Body of pancreas (tissue), 4 donors: ENCODE measurements at regions not wholly inside any gene's neighbourhood (a gene's known extent, or its start where the extent isn't known, plus 50 kb on each side); places are given as distances from the start of the nearest gene placed in this dataset.

ENCODE experiments used
- ATAC-seq: fragments of 150-250 bp; one replicate; pipeline ENCODE4 v1.9.1; 2016
- DNase-seq, 4 donors: peaks; one replicate each; pipeline ENCODE4 v3.0.0-alpha.2; 2019
- H3K27ac ChIP-seq, 4 donors: fragments of 200-600 bp; sonication (generic); 1 replicate in 3 of 4; 2 replicates in 1 of 4; pipeline versions ENCODE4 v1.5.1 to v1.6.1; 2016 to 2019; ENCODE audit warnings: mild to moderate bottlenecking in 1 of 4, mixed read lengths in 1 of 4, moderate library complexity in 1 of 4
- H3K27me3 ChIP-seq, 2 donors: fragments of 200-600 bp; sonication (generic); one replicate each; pipeline ENCODE4 v1.6.0; 2016; ENCODE audit warnings: mild to moderate bottlenecking in 1 of 2
- H3K36me3 ChIP-seq, 2 donors: fragments of 200-600 bp; sonication (generic); replicated peaks in 1 of 2; 2 replicates each; pipeline ENCODE4 v1.5.1; 2016; ENCODE audit warnings: low read depth in 2 of 2; ENCODE audit not compliant: insufficient read depth in 1 of 2
- H3K4me1 ChIP-seq: fragments of 200-600 bp; sonication (generic); one replicate; pipeline ENCODE4 v1.6.0; 2016
- H3K4me3 ChIP-seq, 2 donors: fragments of 200-600 bp; sonication (generic); 1 replicate in 1 of 2; 2 replicates in 1 of 2; pipeline ENCODE4 v1.5.1; 2016 to 2019
- H3K9me3 ChIP-seq, 3 donors: fragments of 200-600 bp; sonication (generic); 1 replicate in 2 of 3; 2 replicates in 1 of 3; pipeline ENCODE4 v1.5.1; 2016
- POLR2A ChIP-seq, 3 donors: fragments of 450-650 bp; IDR thresholded peaks; one replicate each; pipeline ENCODE4 v1.6.1; 2016; ENCODE audit warnings: antibody characterized with exemption in 3 of 3, mild to moderate bottlenecking in 2 of 3
- WGBS, 2 donors: methylation state at CpG; one replicate each; pipeline ENCODE4 v1.1.5; 2017; 5-methylcytosine and 5-hydroxymethylcytosine counted together
- intact Hi-C: fragments of 100-400 bp; cut with DNase I; formaldehyde crosslinking; loops from one replicate; pipeline ENCODE4 v1.15.1; 2023
- TF ChIP-seq, protein P1 (sequence below), 7 experiments: fragments of 450-650 bp in 4 of 7; fragments of 200-600 bp in 3 of 7; sonication (generic) in 3 of 7; IDR thresholded peaks; one replicate each; pipeline ENCODE4 v1.5.1; 2016 to 2019; ENCODE audit warnings: antibody characterized with exemption in 7 of 7

DNA sequence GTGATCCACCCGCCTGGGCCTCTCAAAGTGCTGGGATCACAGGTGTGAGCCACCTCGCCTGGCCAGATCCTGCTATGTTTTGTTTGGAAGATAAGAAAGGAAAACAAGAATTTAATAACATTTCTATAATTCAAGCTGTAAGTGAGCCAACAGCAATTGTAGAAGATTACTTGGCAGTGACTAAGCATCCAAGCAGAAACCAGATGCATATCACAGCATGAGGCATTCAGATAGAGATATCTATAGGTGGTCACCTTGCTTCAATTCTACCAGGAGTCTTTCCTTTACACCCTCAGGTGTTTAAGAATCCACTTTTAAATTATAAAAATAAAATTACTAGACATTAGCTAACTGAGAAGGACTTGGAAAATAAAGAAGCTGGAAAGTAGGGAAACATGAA is 83.9 kb upstream of the ATF7IP start:
- no peak for ATAC-seq
- 78 to 100% methylated on average over 1 to 2 of the region's 2 CpGs for WGBS, 2 donors
- Histone ChIP-seq H3K27ac (no peak overlapping the region), H3K4me1 (no peaks in the 10 kb centered on the region), H3K4me3 (no peak overlapping the region), H3K27me3 (no peaks in the 10 kb centered on the region), H3K9me3 (no peaks in the 10 kb centered on the region), H3K36me3 (no peaks in the 10 kb centered on the region)
- TF ChIP-seq, protein P1, sequence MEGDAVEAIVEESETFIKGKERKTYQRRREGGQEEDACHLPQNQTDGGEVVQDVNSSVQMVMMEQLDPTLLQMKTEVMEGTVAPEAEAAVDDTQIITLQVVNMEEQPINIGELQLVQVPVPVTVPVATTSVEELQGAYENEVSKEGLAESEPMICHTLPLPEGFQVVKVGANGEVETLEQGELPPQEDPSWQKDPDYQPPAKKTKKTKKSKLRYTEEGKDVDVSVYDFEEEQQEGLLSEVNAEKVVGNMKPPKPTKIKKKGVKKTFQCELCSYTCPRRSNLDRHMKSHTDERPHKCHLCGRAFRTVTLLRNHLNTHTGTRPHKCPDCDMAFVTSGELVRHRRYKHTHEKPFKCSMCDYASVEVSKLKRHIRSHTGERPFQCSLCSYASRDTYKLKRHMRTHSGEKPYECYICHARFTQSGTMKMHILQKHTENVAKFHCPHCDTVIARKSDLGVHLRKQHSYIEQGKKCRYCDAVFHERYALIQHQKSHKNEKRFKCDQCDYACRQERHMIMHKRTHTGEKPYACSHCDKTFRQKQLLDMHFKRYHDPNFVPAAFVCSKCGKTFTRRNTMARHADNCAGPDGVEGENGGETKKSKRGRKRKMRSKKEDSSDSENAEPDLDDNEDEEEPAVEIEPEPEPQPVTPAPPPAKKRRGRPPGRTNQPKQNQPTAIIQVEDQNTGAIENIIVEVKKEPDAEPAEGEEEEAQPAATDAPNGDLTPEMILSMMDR (IDR thresholded peaks at IDR 0.05) = no peak
- no peak for TF ChIP-seq POLR2A (IDR thresholded peaks at IDR 0.05)
- intact Hi-C loops = no loop called here
- no peak for DNase-seq

DNA sequence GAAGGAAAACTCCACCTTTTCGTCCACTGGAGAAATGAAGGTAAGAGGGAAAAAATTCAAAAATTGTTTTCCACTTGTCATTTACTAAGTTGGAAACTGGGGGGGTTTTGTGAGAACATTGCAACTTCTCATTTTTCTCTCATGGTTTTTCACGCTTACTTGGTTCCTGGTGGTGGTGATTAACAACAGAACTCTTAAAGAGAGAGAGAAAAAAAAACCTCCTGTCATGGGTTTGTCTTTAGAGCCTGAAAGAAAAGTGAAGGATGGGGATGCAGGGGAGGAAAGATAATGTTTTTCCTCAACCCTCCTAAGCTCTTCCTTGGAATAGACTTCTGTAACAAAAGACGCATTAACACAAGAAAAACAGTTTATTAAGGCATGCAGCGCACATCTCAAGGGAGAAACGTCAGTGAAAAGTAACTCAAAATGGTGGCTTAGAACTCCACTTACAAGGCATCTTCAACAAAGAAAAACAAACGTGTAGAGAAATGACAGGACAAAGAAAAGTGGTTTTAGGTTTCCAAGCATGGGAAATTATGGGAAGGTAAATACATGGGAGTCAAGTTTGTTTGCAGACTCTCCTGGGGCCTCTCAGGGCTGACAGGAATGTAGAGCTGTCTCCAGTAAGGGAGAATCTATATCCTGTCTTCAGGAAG is 81.9 kb upstream of the ATF7IP start:
- ATAC-seq (no peak), DNase-seq (no peak)
- 65 to 70% methylated on average over 6 of the region's 6 CpGs for WGBS, 2 donors
- no peaks in the 10 kb centered on the region for H3K4me1 ChIP-seq
- TF ChIP-seq, protein P1 (IDR thresholded peaks at IDR 0.05) = no peak
- no peak for TF ChIP-seq POLR2A (IDR thresholded peaks at IDR 0.05)
- no peak overlapping the region for H3K4me3 ChIP-seq
- intact Hi-C loops = no loop called here
- no peaks in the 10 kb centered on the region for H3K27me3 ChIP-seq
- H3K9me3 ChIP-seq = no peaks in the 10 kb centered on the region
- no peaks in the 10 kb centered on the region for H3K36me3 ChIP-seq
- H3K27ac ChIP-seq = no peak overlapping the region

DNA sequence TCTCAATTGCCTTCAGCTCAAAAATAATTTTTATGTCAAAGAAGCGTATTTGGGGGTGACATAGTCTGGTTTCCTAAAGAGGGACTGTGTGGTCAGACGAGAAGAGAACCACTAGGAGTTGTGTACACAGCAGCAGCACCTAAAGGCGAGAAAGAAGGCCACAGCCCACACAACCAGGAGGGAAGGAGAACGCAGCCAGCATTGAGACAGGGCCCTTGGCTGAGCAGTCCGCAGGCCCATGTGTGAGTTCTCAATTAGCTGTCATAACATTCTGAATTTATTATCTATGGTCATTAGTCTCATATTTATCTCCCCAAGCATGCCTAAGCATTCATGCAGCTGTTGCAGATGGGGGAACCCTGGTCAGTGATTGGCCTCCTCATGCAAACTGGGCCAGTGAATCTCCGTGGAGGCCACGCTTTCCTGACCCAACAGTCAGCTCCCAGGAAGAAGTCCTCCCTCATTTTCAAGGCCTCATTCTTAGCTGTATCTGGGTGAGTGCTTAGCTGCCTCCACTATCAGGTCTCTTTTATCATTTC is 81.2 kb upstream of the ATF7IP start:
- Histone ChIP-seq H3K4me1 (no peaks in the 10 kb centered on the region), H3K27me3 (no peaks in the 10 kb centered on the region), H3K36me3 (no peaks in the 10 kb centered on the region), H3K4me3 (no peak overlapping the region), H3K9me3 (no peaks in the 10 kb centered on the region), H3K27ac (no peak overlapping the region)
- TF ChIP-seq, protein P1 (IDR thresholded peaks at IDR 0.05) = no peak
- TF ChIP-seq POLR2A (IDR thresholded peaks at IDR 0.05) = no peak
- peak in 1 of 4 donors; percentile 22 for DNase-seq
- 70 to 80% methylated on average over 7 of the region's 7 CpGs for WGBS, 2 donors
- no peak for ATAC-seq
- intact Hi-C loops = no loop called here

DNA sequence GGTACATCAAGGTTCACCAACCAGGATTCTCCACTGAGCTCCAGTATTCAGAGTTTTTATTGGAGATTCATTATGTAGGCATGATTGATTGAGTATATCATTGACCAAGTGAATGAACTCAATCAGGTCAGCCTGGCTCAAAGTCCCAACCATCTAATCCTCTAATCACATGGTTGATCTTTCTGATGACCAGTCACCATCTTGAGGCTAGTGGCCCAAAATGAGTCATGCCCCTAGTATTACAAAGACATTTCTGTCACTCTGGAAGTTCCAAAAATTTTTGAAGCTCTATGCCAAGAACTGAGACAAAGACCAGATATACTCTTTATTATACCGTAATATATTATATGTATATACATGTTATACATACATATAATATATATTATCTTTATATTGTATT is 75.9 kb upstream of the ATF7IP start:
- Histone ChIP-seq H3K4me1 (no peaks in the 10 kb centered on the region), H3K36me3 (no peaks in the 10 kb centered on the region), H3K27me3 (no peaks in the 10 kb centered on the region), H3K27ac (no peak overlapping the region), H3K4me3 (no peak overlapping the region), H3K9me3 (no peaks in the 10 kb centered on the region)
- 93 to 94% methylated on average over 1 of the region's 1 CpG for WGBS, 2 donors
- intact Hi-C loops = no loop called here
- TF ChIP-seq, protein P1 (IDR thresholded peaks at IDR 0.05) = no peak
- no peak for TF ChIP-seq POLR2A (IDR thresholded peaks at IDR 0.05)
- ATAC-seq (no peak), DNase-seq (no peak)

DNA sequence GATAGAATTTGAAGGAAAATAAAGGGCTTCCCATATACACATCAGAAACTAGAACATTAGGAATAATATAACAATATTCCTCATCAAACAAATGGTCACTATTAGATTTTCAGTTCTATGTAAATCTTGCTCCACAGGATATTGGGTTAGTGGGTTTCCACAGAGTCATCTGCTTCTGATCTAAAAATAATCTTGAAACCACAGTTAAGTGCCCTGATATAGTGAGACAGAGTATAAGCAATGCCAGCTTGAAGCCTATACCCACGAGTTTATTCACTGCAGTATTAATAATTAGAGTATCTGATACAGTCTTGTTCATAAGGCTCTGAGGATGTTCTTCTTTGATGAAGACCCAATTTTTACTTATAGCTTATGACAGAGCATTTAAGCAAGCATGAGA is 74.5 kb upstream of the ATF7IP start:
- H3K4me3 ChIP-seq = no peak overlapping the region
- H3K27me3 ChIP-seq = no peaks in the 10 kb centered on the region
- no peaks in the 10 kb centered on the region for H3K4me1 ChIP-seq
- DNase-seq = no peak
- WGBS, 2 donors = 62 to 84% methylated on average over 1 of the region's 1 CpG
- H3K9me3 ChIP-seq = no peaks in the 10 kb centered on the region
- no peak overlapping the region for H3K27ac ChIP-seq
- H3K36me3 ChIP-seq = no peaks in the 10 kb centered on the region
- intact Hi-C loops = no loop called here
- TF ChIP-seq, protein P1 (IDR thresholded peaks at IDR 0.05) = no peak
- no peak for TF ChIP-seq POLR2A (IDR thresholded peaks at IDR 0.05)
- ATAC-seq = no peak
